GM21723 (cell line): ENCODE measurements at regions not wholly inside any gene's neighbourhood (a gene's known extent, or its start where the extent isn't known, plus 50 kb on each side); places are given as distances from the start of the nearest gene placed in this dataset.

Experiments used
- ATAC-seq: cut with Tn5 transposase; IDR thresholded peaks from one replicate; pipeline ENCODE4 v1.9.1; 2021; ENCODE audit warnings: mild to moderate bottlenecking, moderate library complexity; ENCODE audit not compliant: unreplicated experiment

DNA sequence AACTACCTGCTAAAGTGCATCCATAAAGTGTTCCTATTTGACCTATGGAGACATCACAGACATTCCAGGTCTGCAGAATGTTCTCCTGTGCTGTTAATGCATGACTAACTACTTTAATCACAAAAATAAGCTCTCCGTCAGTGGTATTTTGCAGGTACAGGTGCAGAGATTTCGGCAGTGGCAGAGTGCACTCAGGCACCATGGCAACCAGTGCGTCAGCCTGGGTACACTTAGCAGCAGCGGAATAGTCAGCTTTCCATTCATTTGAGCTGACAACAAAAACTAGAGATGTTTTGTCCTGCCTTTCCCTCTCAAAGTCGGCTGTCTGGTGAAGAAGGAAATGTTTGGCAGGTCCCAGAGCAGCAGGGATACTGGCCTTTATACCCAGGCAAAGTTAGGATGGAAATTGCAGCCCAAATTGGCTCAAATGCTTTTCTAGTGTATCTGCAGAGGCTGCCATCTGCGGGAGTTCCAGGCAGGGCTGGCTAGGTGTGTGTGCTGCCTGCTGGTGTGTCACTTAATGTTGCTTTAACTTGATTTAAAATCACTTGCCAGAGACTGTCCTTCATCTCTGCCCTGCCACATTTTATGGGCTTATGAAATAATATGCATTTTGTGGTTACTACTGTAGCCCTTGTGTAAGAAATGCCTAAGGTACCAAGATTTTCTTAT, 195.8 kb downstream of the RAP2A start:
- no peak for ATAC-seq

DNA sequence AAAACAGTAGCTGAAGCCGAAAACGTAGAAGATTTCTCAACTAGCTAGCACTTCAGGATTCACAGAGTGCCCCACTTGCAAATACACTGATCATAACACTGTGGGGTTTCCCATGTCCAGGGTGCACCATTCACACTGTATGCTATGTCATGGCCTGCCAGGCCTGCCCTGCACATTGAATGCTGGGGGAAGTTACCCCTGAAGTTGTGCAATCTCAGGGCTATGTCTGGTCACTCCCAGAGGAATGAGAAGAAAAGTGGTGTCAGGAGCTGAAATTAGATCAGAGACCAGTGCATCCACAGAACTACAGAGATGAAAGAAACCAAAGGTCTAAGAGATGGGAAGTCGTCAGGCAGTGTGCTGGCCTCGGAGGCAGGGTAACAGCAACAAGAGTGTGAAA, 196.8 kb downstream of the RAP2A start:
- peak; percentile 28 for ATAC-seq

DNA sequence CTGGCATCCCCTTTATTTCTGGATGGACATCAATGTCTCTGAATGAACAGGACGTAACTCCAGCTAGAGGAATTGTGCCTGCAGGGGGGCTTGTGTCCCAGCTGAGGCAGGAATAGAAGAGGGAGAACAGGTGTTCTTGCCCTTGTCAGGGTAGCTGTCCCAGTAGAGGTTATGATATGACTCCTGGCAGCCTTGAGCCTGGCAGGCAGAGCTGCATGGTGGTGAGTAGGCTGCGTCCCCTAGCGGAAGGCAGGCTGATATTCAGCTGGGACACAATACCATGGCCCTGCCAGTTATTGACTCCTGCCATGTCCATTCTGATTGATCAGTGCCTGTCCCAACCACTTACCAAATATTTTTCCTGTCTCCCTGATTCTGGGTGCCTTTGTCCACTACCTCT, 197.2 kb downstream of the RAP2A start:
- peak; percentile 79 for ATAC-seq

DNA sequence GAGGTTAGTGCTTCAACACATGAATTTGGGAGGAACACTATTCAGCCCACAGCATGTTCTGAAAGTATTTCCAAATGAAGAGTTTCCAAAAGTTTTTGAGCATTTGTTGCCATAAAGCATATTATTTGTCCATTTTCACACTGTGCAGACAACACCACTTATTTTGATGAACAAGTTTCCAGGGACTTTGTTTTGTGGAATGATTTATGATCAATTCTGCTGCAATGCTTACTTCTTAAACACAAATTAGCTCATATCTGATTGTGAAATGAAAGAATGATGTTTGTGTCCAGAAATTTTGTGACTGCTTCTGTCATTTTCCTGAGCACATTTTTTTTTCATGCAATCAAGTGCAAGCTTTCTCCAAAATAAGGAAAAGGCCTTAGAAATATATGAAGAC, 205.3 kb downstream of the RAP2A start:
- ATAC-seq, result no peak

DNA sequence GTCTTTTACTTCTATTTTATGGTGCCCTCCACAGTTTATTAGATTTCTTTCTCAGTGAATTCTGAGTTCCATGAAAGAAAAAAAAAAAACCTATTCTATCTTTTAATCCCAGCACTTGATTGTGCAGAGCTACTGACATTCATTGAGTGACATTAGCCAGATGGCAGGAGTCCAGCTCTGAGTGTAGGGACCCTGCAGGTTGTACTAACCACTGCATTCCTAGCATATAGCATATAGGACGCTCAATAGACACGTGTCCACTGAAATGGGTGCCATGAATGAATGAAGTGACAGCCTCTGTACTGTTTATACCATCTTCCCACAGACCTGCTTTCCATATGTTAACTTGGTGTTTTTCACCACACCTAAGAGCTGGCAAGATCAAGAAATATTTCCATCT, 206.3 kb downstream of the RAP2A start:
- ATAC-seq, result no peak

DNA sequence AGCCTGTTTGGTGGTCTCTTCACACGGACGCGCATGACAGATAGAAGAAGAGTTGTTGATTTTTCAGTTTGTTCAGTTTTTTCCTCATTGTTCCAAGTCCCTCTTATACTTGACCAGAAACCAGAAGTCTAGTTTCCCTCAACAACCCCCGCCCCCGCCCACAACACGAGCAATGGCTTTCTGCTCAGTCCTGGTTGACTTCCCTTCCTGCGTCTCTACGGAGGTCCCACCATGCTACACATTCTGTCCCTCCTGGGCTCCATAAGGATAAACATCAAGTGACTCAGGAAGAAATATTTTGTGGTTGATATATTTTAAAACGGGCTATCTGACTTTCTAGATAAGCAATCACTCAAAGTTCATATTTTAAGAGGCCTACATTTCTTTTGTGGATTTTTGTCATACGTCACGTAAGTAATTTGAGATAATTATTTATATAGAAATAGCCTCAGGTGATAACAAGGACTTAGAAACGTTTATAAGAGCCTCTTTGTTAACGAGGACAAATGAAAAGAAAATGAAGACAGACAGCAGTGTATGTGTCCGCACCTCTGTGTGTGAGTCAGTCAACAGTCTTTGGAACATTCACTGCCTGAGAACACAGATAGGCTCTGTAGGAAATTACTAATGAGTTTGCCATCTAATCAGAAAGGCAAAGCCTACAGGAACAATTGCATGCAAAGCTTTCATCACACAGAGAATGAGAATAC, 214.4 kb downstream of the RAP2A start:
- ATAC-seq, result no peak

DNA sequence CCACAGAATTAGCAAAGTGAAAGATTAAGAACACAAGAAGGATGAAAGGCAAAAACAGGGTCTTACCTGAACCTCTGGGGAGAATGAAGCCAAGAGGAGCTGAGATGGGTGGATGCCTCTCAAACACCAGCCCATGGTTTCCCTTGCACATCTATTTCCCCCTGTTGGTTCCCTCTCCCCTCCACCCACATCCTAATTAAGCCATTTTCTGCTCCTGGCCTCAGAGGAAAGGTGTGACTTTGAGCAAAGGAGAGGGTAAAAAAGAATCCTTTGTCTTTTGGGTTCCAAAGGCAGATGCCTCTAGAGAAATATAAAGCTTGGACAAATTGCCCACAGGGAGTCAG, 214.9 kb downstream of the RAP2A start:
- ATAC-seq, result no peak

DNA sequence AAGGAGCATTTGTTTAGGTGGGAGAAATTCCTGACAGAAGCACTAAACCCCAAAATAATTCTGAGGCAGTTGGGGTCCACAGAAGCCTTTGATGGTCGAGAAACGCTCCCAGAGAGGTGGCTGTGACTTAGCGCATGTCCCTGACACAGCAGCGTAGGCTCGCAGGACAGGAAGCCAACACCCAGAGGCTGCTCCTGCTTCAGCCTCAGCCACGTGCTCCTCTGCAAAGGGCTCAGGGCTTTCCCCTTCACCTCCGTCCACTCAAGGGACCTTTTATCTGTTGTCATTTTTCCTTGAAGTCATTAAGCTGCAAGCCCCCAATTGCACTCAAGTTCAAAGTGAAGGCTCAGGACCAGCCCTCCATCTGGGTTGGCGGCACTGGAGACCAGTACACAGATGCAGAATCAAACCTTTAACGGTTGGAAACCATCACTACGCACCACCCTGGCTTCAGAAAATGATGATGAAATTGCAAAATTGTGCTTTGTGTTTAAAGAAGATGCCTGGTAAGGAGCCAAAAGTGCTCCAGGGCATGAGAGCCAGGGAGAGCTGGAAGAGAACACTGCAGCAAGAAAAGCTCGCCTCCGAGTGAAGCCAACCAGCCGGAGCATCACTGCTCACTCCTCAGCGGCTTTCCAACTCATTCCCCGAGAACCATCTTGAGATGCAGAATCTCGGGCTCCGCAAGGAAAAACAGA, 219.6 kb downstream of the RAP2A start:
- ATAC-seq, result no peak

DNA sequence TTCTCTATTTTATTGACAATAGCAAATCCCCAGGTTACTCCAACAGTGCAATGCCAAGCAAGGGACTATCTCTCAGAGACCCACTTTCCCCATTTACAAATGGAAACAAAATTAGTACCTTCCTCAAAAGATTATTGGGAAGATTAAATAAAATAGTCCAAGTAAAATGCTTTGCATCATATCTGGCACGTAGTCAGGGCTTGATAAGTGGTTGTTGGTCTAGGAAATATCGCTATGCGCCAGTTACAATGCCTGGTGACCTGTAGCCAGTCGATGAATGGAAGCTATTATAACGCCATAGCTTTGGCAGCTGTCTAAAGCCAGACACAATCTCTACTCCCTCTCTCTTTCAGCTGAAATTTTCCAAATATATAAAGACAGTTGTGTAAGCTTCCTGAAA, 220.3 kb downstream of the RAP2A start:
- ATAC-seq, result no peak

DNA sequence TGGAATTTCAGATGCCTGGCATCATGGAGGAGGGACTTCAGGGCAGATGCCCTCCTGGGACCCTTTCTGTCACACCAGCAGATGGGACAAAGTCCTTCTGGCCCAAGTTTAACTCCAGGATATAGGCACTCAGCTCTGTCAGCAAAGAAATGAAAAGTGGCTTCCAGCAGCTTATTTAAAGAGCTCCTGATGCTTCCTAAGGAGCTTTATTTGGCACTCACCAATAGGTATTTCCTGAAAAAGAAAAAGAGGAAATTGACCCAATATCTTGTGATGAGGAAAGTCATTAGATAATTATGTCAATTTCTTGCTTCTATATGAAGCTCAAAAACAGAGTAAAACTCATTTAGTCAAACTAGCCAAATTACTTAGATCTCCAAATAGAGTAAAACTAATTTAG, 224.6 kb downstream of the RAP2A start:
- no peak for ATAC-seq

DNA sequence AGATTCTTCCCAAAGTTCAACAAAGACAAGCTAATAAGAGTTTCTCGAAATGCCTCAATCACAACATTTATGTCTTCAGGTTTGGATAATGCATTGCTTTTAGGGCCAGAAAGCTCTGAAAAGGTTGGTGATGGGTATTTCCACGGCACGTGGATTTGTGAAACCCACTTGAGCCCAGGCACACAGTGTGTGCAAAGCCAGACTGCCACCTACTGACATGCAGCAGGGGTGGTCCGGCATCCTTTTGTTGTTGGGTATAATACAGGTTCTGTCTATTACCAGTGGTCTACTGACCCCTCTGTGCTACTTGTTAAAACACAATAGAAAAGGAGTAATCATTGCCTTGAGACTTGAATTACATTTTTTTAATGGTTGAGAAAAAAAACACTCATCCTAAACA, 225.6 kb downstream of the RAP2A start:
- no peak for ATAC-seq

DNA sequence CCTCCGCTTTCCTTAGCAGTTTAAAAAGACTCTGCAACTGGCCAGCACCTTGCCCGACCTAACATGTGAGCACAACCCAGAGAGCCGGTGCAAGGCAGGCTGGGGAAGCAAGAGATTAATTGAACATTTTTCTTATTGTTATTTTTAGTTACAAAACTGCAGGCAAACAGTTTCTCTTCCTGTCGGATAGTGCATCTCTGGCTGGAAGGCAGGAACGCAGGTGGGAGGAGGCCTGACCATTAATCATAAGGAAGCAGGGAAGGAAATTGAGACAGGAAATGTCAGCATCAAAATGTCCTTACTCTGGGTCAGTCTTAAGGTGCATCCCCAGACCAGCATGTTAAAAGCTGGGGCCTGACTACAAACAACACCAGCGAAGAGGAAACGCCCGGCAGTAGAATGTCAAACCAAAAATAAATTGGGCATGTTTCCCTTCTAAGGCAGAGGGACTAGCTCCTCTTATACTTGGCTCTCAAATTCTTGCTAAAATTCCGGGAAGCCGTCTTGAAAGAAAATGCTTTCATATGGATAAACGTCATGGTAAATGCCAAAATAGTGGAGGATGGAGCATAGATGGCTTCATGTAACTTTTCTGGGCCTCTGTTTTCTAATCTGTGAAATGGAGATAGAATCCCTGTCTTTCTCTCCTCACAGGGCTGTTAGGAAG, 226.8 kb downstream of the RAP2A start:
- ATAC-seq, result no peak

DNA sequence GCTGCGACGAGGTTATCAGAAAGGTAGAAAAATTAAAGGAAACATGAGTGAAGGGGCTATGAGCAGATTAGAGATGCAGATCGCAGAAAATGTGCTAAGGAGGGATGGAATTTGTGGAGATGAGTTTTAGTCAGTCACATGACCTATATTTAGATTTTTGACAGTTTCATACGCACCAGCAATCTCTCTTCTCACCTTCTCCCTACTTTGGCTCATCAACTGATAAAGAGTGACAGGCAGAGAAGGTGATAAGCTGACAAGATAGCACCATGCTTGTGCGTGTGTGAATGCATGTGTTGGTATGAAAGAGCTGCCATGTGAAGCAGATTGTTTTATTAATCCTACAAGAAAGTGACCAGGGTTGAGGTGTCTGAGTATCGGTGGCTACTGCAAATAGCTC, 252.6 kb downstream of the RAP2A start:
- no peak for ATAC-seq

DNA sequence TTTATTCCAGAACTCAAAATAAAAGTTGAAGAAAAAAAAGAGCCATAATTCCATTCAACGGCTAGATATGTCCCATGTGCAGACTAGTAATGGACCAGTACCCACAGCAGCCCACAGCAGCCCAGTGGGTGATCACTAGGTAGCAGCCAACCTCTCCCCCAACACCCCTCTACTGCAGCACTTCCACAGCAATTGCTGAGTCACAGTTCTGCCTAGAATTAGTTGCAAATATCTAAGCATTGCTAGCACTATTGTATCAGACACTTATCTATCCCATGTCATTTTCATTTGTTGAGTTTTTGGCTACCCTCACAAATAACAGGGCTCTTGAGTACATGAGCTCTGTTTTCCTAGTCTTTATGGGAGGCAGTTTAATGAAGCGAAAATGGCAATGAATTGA, 258.7 kb downstream of the RAP2A start:
- no peak for ATAC-seq

DNA sequence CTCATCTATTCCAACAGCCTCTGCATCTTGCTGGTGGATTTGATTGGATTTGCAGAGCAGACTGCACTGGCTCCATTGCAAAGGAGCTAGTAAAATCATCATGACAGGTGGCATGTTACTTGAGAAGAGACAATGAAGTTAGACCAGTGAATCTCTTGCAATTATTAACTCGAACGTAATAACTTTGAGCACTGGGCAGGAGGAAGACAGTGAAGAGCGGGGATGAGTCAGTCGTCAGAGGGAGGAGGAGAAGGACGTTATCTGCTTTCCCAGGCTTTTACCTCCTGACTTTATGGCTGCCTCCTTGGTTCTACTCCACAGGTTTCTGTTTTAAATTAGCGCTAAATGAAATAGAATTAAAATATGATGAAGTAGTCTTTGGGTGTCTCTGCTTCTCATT, 257.8 kb upstream of the IPO5 start:
- no peak for ATAC-seq

DNA sequence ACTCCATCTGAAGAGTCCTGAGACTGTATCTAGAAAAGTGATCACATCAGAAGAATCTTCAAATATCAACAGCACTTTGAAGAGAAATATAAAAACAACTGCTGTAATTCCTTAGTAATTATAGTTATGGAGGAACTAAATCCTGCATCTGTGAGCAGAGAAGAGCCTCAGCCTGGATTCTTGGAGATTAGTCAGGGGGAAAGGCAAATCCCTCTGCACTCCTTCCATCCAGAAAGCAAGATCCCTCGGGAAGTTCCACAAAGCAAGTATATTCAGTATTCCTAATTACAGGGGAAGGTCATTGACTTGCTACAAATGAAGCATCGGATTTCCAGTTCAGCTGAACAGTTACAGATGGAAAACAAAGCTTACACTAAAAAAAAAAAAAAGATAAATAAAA, 256.6 kb upstream of the IPO5 start:
- ATAC-seq, result no peak

DNA sequence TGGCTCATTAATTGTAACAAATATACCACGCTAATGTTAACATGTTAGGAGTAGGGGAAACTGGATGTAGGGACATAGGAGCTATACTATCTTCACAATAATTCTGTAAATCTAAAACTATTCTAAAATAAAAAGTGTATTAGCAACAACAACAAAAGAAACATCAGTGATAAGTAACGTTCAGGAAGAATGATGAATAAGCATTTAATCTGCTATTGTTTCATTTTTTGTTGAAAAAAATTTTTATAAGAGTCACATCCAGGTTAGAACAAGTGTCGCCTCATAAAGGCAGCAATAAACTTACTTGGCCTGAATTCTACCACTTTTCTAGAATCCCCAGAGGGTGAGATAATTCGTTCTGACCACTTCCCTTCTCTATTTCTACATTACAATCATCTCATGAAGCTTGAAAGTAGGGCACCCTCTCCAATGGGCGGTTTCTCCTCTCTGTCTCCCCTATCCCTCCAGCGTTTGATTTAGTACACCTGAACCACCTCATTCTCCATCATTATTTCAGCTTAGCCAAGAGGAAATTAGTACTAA, 253.1 kb upstream of the IPO5 start:
- no peak for ATAC-seq

DNA sequence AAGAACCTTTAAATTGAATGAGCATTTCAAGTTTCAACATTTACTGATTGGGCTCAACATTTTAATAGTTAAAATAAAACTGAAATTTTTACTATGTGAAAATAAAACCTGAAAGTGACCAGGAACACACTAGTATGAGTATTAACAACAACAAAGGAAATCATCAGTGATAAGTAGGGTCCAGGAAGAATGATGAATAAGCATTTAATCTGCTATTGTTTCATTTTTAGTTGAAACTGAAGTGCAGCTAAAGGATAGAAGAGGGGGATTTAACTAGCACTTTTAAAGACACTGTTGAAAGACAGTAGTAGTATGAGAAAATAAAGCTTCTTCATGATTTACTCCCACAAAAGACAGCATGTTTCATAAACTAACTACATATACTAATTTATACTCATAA, 250.9 kb upstream of the IPO5 start:
- no peak for ATAC-seq

DNA sequence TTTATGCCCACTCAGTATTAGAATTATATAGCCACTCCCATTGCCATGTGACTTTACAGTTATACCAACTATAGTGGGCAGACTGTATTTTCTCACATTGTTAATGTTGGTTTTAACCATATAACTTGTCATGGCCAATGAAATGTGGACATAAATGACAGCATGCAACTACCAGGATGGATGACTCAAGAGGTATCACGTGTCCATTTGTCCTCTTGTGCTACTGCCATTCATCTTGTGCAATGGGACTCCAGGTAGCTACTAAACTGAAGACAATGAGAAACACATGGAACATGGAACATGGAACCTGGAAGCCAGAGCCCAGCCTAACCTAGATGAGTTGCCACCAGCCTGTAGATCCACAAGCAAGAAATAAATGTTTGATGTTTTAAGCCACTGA, 242.7 kb upstream of the IPO5 start:
- ATAC-seq, result no peak

DNA sequence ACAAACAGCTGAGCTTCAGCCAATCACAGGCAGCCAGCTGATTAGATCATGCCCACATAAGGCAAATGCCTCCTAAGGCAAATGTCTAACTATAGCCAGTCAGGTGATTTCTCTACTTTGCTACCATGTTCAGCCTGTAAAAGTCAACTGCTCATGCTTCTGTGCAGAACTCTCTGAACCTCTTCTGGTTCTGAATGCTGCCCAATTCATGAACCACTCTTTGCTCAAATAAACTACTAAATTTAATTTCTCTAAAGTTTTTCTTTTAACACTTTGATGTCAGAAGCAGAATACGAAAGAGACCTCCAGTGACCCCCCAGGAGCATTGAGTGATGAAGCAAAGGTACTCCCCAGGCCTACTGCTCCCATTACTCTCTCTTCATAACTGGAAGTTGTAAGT, 240.7 kb upstream of the IPO5 start:
- no peak for ATAC-seq

DNA sequence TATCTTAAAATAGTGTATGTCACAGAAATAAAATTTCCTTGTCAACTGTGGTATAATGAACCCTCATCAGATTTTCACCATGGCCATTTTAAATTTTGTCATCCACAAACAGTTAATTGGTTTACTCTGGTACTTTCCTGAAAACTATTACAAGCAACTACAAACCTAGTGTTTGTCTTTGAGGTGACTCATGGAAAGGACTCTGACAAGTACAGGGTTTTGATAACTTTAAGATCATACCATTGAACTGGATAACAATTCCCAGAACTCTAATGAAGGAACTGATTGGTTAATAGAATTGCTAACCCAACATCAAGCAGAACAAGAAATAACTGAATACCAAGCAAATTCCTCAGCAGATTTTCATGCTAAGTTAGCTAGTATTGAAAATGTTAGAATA, 237.7 kb upstream of the IPO5 start:
- ATAC-seq, result no peak

DNA sequence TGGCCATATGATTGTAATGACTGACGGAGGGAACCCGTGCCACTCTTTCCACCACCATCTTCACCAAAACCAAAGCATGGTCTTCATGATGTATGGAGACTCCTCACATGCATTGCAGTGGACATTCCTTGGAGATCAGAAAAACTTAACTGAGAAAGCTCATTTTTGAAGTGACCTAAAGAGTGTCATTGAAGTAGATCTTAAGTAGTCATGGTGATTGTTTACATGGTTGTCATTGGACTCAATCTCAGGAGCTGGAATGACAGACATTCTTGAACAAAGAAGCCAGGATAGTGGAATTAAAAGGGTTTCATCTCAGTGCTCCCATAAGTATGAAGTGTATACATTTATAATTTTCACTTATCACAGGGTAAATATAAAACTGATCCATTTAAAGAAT, 236.7 kb upstream of the IPO5 start:
- ATAC-seq, result no peak
